Astrocyte (in vitro differentiated cells and primary cell): ENCODE measurements at regions not wholly inside any gene's neighbourhood (a gene's known extent, or its start where the extent isn't known, plus 50 kb on each side); places are given as distances from the start of the nearest gene placed in this dataset.

ENCODE experiments used
- EZH2 ChIP-seq: IDR thresholded peaks from 2 replicates; pipeline ENCODE4 v1.6.1; 2012; ENCODE audit warnings: mild to moderate bottlenecking, low read length, inconsistent platforms; ENCODE audit not compliant: insufficient read depth
- TF ChIP-seq, protein P1 (sequence below): IDR thresholded peaks from 2 replicates; pipeline ENCODE4 v1.5.1; 2011; ENCODE audit warnings: low read depth, mild to moderate bottlenecking, inconsistent platforms, low read length, moderate library complexity; ENCODE audit not compliant: insufficient read depth

DNA sequence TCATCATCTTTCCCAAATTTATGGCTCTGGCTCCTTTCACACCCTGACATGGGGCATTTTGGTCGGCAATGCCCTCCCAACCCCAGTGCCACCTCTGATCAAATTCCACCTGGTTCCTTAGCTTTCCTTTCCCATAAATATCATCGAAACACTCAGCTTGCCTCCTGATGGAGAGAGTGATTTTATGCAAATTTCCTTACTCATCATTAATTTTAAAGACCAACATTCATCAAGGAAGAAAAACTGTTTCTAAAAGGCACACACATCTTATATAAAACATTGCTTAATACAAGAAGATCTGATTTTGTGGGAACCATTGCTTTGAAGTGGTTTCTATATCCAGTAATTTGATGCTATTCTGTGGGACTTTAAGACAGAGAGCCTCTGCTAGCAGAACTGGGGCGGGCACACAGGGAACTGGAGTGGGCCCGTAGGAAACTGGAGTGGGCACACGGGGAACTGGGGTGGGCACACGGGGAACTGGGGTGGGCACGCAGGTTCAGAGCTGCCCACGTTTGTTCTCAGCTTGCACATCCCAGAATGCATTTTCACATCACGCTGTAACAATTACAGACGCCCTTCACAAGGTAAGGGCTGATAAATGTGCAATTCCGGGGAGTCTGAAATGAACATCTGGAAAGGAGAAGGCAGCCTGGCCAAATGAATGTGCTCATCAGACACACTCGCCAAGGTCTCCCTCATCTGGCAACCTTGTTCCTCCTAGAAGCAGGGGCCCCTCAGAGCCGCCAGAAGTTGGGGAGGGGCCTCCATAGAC lies 174.2 kb downstream of the RTP5 start:
- TF ChIP-seq, protein P1, sequence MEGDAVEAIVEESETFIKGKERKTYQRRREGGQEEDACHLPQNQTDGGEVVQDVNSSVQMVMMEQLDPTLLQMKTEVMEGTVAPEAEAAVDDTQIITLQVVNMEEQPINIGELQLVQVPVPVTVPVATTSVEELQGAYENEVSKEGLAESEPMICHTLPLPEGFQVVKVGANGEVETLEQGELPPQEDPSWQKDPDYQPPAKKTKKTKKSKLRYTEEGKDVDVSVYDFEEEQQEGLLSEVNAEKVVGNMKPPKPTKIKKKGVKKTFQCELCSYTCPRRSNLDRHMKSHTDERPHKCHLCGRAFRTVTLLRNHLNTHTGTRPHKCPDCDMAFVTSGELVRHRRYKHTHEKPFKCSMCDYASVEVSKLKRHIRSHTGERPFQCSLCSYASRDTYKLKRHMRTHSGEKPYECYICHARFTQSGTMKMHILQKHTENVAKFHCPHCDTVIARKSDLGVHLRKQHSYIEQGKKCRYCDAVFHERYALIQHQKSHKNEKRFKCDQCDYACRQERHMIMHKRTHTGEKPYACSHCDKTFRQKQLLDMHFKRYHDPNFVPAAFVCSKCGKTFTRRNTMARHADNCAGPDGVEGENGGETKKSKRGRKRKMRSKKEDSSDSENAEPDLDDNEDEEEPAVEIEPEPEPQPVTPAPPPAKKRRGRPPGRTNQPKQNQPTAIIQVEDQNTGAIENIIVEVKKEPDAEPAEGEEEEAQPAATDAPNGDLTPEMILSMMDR, result no peak
- no peak for TF ChIP-seq EZH2
